HEK293T (cell line): ENCODE measurements at regions not wholly inside any gene's neighbourhood (a gene's known extent, or its start where the extent isn't known, plus 50 kb on each side); places are given as distances from the start of the nearest gene placed in this dataset.

Experiments
- BHLHE40 ChIP-seq: fragments of 450-650 bp; IDR thresholded peaks from 2 replicates; pipeline ENCODE4 v1.6.1; 2016; ENCODE audit warnings: mild to moderate bottlenecking, moderate library complexity, borderline replicate concordance
- CTBP1 ChIP-seq: fragments of 450-650 bp; IDR thresholded peaks from 2 replicates; pipeline ENCODE4 v1.6.1; 2016; ENCODE audit warnings: borderline replicate concordance
- ELF4 ChIP-seq: fragments of 450-650 bp; IDR thresholded peaks from 2 replicates; pipeline ENCODE4 v1.6.1; 2017; ENCODE audit warnings: antibody characterized with exemption
- FOXA1 ChIP-seq: fragments of 450-650 bp; IDR thresholded peaks from 2 replicates; pipeline ENCODE4 v1.6.1; 2016; ENCODE audit warnings: mild to moderate bottlenecking
- FOXK2 ChIP-seq: fragments of 450-650 bp; IDR thresholded peaks from 2 replicates; pipeline ENCODE4 v1.6.1; 2016; ENCODE audit warnings: mild to moderate bottlenecking
- FOXM1 ChIP-seq: fragments of 450-650 bp; IDR thresholded peaks from 2 replicates; pipeline ENCODE4 v1.6.1; 2017; ENCODE audit warnings: mild to moderate bottlenecking, borderline replicate concordance
- HDGF ChIP-seq: fragments of 450-650 bp; IDR thresholded peaks from 2 replicates; pipeline ENCODE4 v1.6.1; 2017; ENCODE audit warnings: antibody characterized with exemption, borderline replicate concordance
- L3MBTL2 ChIP-seq: fragments of 450-650 bp; conservative IDR thresholded peaks from 2 replicates; pipeline ENCODE4 v1.6.1; 2016; ENCODE audit warnings: mild to moderate bottlenecking
- LEF1 ChIP-seq: fragments of 450-650 bp; IDR thresholded peaks from 2 replicates; pipeline ENCODE4 v1.6.1; 2017; ENCODE audit warnings: mild to moderate bottlenecking, borderline replicate concordance
- NFRKB ChIP-seq: fragments of 450-650 bp; IDR thresholded peaks from 2 replicates; pipeline ENCODE4 v1.6.1; 2016; ENCODE audit warnings: mild to moderate bottlenecking, moderate library complexity
- SP1 ChIP-seq: fragments of 450-650 bp; IDR thresholded peaks from 2 replicates; pipeline ENCODE4 v1.6.1; 2017
- SUZ12 ChIP-seq: fragments of 450-650 bp; IDR thresholded peaks from 2 replicates; pipeline ENCODE4 v1.6.1; 2016; ENCODE audit warnings: mild to moderate bottlenecking
- ZNF384 ChIP-seq: fragments of 450-650 bp; IDR thresholded peaks from 2 replicates; pipeline ENCODE4 v1.6.1; 2016
- TF ChIP-seq, protein P1 (sequence below): fragments of 450-650 bp; IDR thresholded peaks from 2 replicates; pipeline ENCODE4 v1.6.1; 2016

DNA sequence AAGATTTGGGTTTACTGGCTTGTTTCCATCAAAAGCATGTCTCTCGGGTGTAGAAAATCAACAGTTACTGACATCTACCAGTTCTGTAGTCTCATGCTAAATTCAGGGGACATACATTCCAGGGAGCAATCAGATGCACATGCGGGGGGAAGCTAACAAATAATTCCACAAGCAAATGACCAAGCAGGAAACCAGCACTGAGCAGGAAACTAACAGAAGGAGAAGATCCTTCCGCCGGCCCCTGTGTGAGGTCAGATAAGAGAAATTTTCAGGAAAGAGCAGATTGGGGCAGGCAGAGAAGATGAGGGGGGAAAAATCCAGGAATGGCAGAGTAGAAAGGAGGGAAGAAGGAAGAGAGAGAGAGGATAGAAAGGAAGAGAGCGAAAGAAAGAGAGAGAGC lies 127.6 kb upstream of the TMCC3 start:
- TF ChIP-seq HDGF (no peak), L3MBTL2 (no peak), FOXA1 (no peak), BHLHE40 (no peak), FOXM1 (no peak), FOXK2 (no peak), ELF4 (no peak), LEF1 (no peak), SUZ12 (no peak), SP1 (no peak), NFRKB (no peak), ZNF384 (no peak), CTBP1 (no peak)
- TF ChIP-seq, protein P1, sequence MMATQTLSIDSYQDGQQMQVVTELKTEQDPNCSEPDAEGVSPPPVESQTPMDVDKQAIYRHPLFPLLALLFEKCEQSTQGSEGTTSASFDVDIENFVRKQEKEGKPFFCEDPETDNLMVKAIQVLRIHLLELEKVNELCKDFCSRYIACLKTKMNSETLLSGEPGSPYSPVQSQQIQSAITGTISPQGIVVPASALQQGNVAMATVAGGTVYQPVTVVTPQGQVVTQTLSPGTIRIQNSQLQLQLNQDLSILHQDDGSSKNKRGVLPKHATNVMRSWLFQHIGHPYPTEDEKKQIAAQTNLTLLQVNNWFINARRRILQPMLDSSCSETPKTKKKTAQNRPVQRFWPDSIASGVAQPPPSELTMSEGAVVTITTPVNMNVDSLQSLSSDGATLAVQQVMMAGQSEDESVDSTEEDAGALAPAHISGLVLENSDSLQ: no peak
